ENCODE measurements at regions not wholly inside any gene's neighbourhood (a gene's known extent, or its start where the extent isn't known, plus 50 kb on each side); places are given as distances from the start of the nearest gene placed in this dataset.

- H3K36me3 Mint-ChIP-seq = no peaks in the 10 kb centered on the region
- no peak overlapping the region for H3K27ac Mint-ChIP-seq
- H3K9me3 Mint-ChIP-seq = peaks cover 19% of the 10 kb centered on the region
- H3K4me1 Mint-ChIP-seq = no peaks in the 10 kb centered on the region
- H3K27me3 Mint-ChIP-seq = no peaks in the 10 kb centered on the region
- H3K4me3 Mint-ChIP-seq = no peak overlapping the region
- ATAC-seq = no peak
Measured at GRCh38 chr14:40129159-40129558, 696.9 kb upstream of the FBXO33 start.

- Mint-ChIP-seq H3K36me3 (no peaks in the 10 kb centered on the region), H3K4me3 (no peak overlapping the region), H3K4me1 (no peaks in the 10 kb centered on the region), H3K27ac (no peak overlapping the region), H3K27me3 (no peaks in the 10 kb centered on the region), H3K9me3 (peaks cover 4% of the 10 kb centered on the region)
- no peak for ATAC-seq
Measured at GRCh38 chr14:40123816-40124215, 691.6 kb upstream of the FBXO33 start.

DNA sequence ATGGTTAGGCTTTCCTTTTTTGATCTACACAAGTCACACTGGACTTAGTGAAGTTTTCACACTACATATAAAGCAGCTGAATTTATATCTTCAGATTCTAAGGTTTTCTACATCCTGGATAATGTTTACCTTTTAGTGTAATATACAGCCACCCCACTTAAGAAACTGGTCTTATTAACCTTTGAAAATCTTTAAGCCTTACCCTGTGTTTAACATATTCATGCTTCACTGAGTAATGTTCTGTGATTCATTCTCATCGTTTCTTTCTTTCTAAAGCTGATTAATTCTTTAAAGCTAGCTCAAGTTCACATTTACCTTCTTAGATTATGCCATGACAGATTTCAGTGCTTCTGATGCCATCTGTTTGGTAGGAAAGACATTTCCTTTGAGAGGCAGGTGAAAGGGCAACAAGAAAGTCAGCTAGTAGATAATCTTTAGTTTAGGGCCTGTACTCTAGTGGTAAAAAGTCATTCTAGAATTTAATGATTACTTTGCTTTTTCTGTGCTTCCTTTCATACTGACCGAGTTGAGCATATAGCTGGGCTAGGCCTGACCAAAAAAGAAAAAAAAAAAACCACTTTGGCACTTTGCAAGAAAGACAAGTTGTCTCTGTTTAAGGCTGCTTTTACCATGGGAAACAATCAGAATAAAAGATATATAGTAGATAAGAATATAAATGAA is 690.9 kb upstream of the FBXO33 start:
- ATAC-seq = no peak
- Mint-ChIP-seq H3K27me3 (no peaks in the 10 kb centered on the region), H3K36me3 (no peaks in the 10 kb centered on the region), H3K4me3 (no peak overlapping the region), H3K27ac (no peak overlapping the region), H3K4me1 (no peaks in the 10 kb centered on the region), H3K9me3 (peaks cover 5% of the 10 kb centered on the region)

- no peak for ATAC-seq
- H3K27me3 Mint-ChIP-seq = no peaks in the 10 kb centered on the region
- H3K27ac Mint-ChIP-seq = no peak overlapping the region
- peaks cover 8% of the 10 kb centered on the region for H3K9me3 Mint-ChIP-seq
- no peaks in the 10 kb centered on the region for H3K4me1 Mint-ChIP-seq
- no peak overlapping the region for H3K4me3 Mint-ChIP-seq
- no peaks in the 10 kb centered on the region for H3K36me3 Mint-ChIP-seq
Measured at GRCh38 chr14:40119765-40120164, 687.5 kb upstream of the FBXO33 start.

- Mint-ChIP-seq H3K4me3 (no peak overlapping the region), H3K36me3 (no peaks in the 10 kb centered on the region), H3K27me3 (no peaks in the 10 kb centered on the region), H3K9me3 (peaks cover 8% of the 10 kb centered on the region), H3K27ac (no peak overlapping the region), H3K4me1 (no peaks in the 10 kb centered on the region)
- ATAC-seq = no peak
Measured at GRCh38 chr14:40119321-40119720, 687.1 kb upstream of the FBXO33 start.

GRCh38 chr14:40115583-40115982 is 683.4 kb upstream of the FBXO33 start:
- H3K4me1 Mint-ChIP-seq = no peaks in the 10 kb centered on the region
- peaks cover 8% of the 10 kb centered on the region for H3K9me3 Mint-ChIP-seq
- H3K27ac Mint-ChIP-seq = no peak overlapping the region
- no peak overlapping the region for H3K4me3 Mint-ChIP-seq
- no peak for ATAC-seq
- no peaks in the 10 kb centered on the region for H3K36me3 Mint-ChIP-seq
- H3K27me3 Mint-ChIP-seq = no peaks in the 10 kb centered on the region

GRCh38 chr14:40113671-40114070 is 681.4 kb upstream of the FBXO33 start:
- H3K36me3 Mint-ChIP-seq = no peaks in the 10 kb centered on the region
- no peak overlapping the region for H3K4me3 Mint-ChIP-seq
- no peaks in the 10 kb centered on the region for H3K4me1 Mint-ChIP-seq
- ATAC-seq = no peak
- peaks cover 8% of the 10 kb centered on the region for H3K9me3 Mint-ChIP-seq
- H3K27ac Mint-ChIP-seq = no peak overlapping the region
- no peaks in the 10 kb centered on the region for H3K27me3 Mint-ChIP-seq

DNA sequence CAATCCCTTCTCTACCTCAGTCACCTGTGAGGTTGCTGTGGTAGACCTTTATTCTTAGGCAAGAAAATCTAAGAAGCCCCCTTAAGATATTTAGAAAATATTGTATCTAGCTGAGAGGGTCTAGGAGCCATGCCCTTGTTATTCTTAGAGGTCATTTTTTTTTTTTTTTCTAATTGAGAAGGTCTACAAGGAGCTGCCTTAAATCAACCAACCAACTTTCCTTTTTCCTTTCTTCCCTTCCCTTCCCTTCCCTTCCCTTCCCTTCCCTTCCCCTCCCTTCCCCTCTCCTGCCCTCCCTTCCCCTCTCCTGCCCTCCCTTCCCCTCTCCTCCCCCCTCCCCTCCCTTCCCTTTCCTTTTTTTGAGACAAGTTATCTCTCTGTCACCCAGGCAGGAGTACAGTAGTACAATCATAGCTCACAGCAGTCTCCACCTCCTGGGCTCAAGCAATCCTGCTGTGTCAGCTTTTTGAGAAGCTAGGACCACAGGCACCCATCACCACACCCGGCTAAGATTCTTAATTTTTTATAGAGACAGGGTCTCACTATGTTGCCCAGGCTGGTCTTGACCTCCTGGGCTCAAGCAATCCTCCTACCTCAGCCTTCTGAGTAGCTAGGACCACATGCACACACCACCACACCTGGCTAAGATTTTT is 668.4 kb upstream of the FBXO33 start:
- Mint-ChIP-seq H3K27me3 (no peaks in the 10 kb centered on the region), H3K36me3 (no peaks in the 10 kb centered on the region), H3K9me3 (peaks cover 6% of the 10 kb centered on the region), H3K27ac (no peak overlapping the region), H3K4me3 (no peak overlapping the region), H3K4me1 (no peaks in the 10 kb centered on the region)
- ATAC-seq = no peak

GRCh38 chr14:40099316-40099715 is 667.1 kb upstream of the FBXO33 start:
- no peak for ATAC-seq
- no peak overlapping the region for H3K27ac Mint-ChIP-seq
- H3K9me3 Mint-ChIP-seq = no peaks in the 10 kb centered on the region
- H3K36me3 Mint-ChIP-seq = no peaks in the 10 kb centered on the region
- no peak overlapping the region for H3K4me3 Mint-ChIP-seq
- H3K4me1 Mint-ChIP-seq = no peaks in the 10 kb centered on the region
- no peaks in the 10 kb centered on the region for H3K27me3 Mint-ChIP-seq

- H3K9me3 Mint-ChIP-seq = no peaks in the 10 kb centered on the region
- no peaks in the 10 kb centered on the region for H3K4me1 Mint-ChIP-seq
- H3K27me3 Mint-ChIP-seq = no peaks in the 10 kb centered on the region
- ATAC-seq = no peak
- no peaks in the 10 kb centered on the region for H3K36me3 Mint-ChIP-seq
- H3K27ac Mint-ChIP-seq = no peak overlapping the region
- no peak overlapping the region for H3K4me3 Mint-ChIP-seq
Measured at GRCh38 chr14:40098468-40098867, 666.2 kb upstream of the FBXO33 start.

GRCh38 chr14:40096968-40097367 is 664.7 kb upstream of the FBXO33 start:
- Mint-ChIP-seq H3K27ac (no peak overlapping the region), H3K4me3 (no peak overlapping the region), H3K9me3 (no peaks in the 10 kb centered on the region), H3K27me3 (no peaks in the 10 kb centered on the region), H3K4me1 (no peaks in the 10 kb centered on the region), H3K36me3 (no peaks in the 10 kb centered on the region)
- ATAC-seq = no peak

DNA sequence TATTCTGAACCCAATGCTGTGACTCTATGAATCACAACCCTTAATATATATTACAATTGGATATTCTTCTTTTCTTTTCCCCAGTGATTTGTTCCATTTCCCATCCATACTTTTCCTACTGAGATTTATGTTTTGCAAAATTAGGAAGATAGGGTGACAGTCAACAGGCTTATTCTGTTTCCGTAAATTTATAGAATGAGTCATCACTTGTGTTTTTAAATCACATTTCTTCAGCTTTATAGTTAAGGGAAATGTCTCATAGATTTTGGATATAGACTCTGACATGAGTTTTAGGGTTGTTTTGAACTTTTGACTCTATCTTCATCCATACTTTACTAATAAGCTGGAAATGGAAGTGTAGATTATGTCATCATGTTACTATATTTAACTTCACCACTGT is 661.6 kb upstream of the FBXO33 start:
- Mint-ChIP-seq H3K27ac (no peak overlapping the region), H3K4me3 (no peak overlapping the region), H3K4me1 (no peaks in the 10 kb centered on the region), H3K9me3 (no peaks in the 10 kb centered on the region), H3K36me3 (no peaks in the 10 kb centered on the region), H3K27me3 (no peaks in the 10 kb centered on the region)
- ATAC-seq = no peak

- H3K27ac Mint-ChIP-seq = no peak overlapping the region
- no peaks in the 10 kb centered on the region for H3K9me3 Mint-ChIP-seq
- no peaks in the 10 kb centered on the region for H3K27me3 Mint-ChIP-seq
- ATAC-seq = no peak
- H3K4me3 Mint-ChIP-seq = no peak overlapping the region
- H3K36me3 Mint-ChIP-seq = no peaks in the 10 kb centered on the region
- H3K4me1 Mint-ChIP-seq = no peaks in the 10 kb centered on the region
Measured at GRCh38 chr14:40074169-40074568, 641.9 kb upstream of the FBXO33 start.

DNA sequence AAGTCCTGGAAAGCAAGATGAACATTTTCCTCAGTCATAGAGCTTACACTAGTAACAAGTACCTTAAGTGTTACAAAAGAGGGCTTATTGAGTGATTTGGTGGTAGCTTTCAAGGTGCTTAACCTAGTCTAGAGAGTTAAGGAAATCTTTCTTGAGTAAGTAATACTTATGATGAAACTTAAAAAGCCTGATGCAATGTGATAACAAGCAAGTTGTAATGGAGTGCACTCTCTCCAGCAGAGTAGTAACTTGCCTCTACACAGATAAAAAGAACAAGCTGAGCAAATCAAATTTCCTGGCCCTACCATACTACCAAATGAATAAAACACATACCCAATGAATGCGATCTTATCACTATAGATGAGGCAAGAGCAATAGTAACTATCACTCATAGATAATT is 639.9 kb upstream of the FBXO33 start:
- H3K4me3 Mint-ChIP-seq = no peak overlapping the region
- no peaks in the 10 kb centered on the region for H3K4me1 Mint-ChIP-seq
- no peaks in the 10 kb centered on the region for H3K9me3 Mint-ChIP-seq
- ATAC-seq = no peak
- H3K36me3 Mint-ChIP-seq = no peaks in the 10 kb centered on the region
- no peak overlapping the region for H3K27ac Mint-ChIP-seq
- no peaks in the 10 kb centered on the region for H3K27me3 Mint-ChIP-seq

GRCh38 chr14:40058901-40059897 is 627.0 kb upstream of the FBXO33 start:
- ATAC-seq = no peak
- no peak overlapping the region for H3K27ac Mint-ChIP-seq
- H3K36me3 Mint-ChIP-seq = no peaks in the 10 kb centered on the region
- H3K4me1 Mint-ChIP-seq = no peaks in the 10 kb centered on the region
- H3K4me3 Mint-ChIP-seq = no peak overlapping the region
- peaks cover 4% of the 10 kb centered on the region for H3K9me3 Mint-ChIP-seq
- no peaks in the 10 kb centered on the region for H3K27me3 Mint-ChIP-seq
